OCI-LY3 (cell line): ENCODE measurements at regions not wholly inside any gene's neighbourhood (a gene's known extent, or its start where the extent isn't known, plus 50 kb on each side); places are given as distances from the start of the nearest gene placed in this dataset.

Source experiments
- EZH2phosphoT487 ChIP-seq: fragments of 200-600 bp; shearing (Covaris generic); IDR thresholded peaks from 2 replicates; pipeline ENCODE4 v1.6.1; 2018; ENCODE audit warnings: antibody characterized with exemption, mixed run types, low read depth
- TF ChIP-seq, protein P1 (sequence below): fragments of 200-600, 300-600 bp; sonication (generic); IDR thresholded peaks from 2 replicates; pipeline ENCODE4 v1.5.1; 2014; ENCODE audit warnings: antibody characterized with exemption, low read length, low read depth

DNA sequence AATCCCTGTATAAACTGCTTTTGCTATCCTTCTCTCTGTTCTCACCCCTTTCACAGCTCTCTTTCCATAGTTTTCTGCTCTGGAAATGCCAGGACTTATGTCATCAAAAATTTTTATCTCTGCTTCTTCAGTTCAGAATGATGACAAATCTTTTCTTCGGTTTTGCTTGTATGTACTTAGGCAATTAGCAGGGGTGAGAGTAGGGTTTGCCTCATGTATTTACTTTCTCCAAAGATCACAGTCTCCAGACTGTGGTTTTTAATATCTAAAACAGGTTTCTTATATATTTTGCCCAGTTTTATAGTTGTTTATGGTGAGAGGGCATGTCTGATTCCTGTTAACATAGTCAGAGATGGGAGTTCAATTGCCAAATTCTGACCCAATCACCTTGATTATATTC is 235.4 kb upstream of the LYPLAL1 start:
- TF ChIP-seq, protein P1, sequence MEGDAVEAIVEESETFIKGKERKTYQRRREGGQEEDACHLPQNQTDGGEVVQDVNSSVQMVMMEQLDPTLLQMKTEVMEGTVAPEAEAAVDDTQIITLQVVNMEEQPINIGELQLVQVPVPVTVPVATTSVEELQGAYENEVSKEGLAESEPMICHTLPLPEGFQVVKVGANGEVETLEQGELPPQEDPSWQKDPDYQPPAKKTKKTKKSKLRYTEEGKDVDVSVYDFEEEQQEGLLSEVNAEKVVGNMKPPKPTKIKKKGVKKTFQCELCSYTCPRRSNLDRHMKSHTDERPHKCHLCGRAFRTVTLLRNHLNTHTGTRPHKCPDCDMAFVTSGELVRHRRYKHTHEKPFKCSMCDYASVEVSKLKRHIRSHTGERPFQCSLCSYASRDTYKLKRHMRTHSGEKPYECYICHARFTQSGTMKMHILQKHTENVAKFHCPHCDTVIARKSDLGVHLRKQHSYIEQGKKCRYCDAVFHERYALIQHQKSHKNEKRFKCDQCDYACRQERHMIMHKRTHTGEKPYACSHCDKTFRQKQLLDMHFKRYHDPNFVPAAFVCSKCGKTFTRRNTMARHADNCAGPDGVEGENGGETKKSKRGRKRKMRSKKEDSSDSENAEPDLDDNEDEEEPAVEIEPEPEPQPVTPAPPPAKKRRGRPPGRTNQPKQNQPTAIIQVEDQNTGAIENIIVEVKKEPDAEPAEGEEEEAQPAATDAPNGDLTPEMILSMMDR: no peak
- TF ChIP-seq EZH2phosphoT487: no peak
